ENCODE measurements at regions not wholly inside any gene's neighbourhood (a gene's known extent, or its start where the extent isn't known, plus 50 kb on each side); places are given as distances from the start of the nearest gene placed in this dataset.
A peak's percentile ranks its signal among the peaks of the same experiment; 100 is the strongest.

GRCh38 chr3:152516216-152516615, 247.5 kb downstream of the MBNL1 start:
- no peak for DNase-seq (ENCODE audit: low read depth)

DNA sequence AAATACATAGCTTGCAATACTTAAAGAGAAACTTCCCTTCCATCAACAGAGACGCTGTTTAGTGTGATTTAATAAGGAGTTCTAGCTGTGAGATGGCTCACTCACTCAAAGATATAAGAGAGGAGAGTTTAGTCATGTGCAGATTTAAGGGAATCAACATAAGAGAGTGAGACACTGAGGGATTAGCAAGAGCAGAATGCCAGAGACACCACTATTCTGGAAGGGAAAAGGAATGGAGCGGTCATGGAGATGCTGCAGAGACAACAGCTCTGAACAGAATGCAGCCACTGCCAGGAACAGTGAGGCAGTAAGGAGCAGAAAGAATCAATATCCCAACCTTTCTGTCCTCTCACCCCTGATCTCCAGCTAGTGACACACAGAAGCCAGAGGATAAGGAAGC, 248.8 kb downstream of the MBNL1 start:
- DNase-seq (ENCODE audit: low read depth), result no peak

GRCh38 chr3:152518346-152518745, 249.6 kb downstream of the MBNL1 start:
- DNase-seq (ENCODE audit: low read depth), result no peak

DNA sequence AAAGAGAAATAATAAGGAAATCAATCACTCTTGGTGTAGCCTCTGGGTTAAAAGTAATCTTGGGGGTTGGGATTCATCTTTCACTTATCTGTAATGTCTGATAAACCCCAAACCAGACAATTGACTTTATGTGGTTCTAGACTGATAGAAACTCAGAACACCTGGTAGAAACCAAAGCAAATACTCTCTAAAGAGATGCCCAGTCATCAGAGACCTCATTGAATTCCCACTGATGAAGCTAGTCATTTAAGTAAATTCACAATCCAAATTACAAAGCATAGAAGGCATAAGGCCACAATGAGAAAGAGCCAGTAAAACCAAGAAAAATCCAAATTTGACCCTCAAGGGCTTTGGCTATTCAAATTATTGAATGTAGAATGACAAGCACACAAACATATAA, 250.6 kb downstream of the MBNL1 start:
- DNase-seq (ENCODE audit: low read depth), result no peak

DNA sequence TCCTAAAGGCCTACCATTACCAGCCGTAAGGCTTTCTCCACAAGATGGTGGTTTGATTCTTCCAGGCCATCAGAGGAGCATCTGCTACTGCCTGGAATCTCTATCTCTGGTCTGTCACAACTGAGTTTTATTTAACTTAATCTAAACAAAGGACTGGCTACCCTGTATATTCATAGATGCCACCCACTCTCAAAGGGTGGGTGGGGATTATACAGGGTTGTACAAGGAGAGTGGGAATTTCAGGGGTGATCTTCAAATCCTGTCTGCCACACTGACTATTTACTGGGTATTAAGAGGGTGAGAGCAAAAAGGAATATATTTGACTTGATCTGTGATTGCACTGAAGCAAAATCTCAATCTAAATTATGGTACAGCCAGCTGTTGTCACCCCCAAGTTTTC, 253.3 kb downstream of the MBNL1 start:
- no peak for DNase-seq (ENCODE audit: low read depth)

- peak; percentile 14 for DNase-seq (ENCODE audit: low read depth)
Measured at GRCh38 chr3:152524198-152525140, 255.7 kb downstream of the MBNL1 start.

GRCh38 chr3:152531717-152532116, 263.0 kb downstream of the MBNL1 start:
- DNase-seq (ENCODE audit: low read depth), result no peak

DNA sequence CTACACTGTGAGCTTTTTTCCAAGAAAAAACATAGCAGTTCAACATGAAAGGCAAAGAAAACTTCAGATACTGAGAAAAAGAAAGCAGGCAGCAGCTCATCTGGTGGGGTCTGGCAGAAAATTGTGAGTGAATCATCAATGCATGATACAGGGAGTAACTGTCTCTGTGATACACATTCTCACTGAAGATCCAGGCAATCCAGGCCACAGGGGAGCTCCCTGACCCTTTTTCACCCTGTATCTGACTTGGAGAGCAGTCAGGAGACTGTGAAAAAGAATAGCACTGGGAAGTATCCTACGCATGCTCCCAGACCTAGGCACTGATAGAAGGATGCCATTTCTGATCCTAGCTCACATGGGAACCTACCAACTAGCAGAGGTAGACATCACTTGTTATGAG, 269.8 kb downstream of the MBNL1 start:
- DNase-seq (ENCODE audit: low read depth), result no peak

DNA sequence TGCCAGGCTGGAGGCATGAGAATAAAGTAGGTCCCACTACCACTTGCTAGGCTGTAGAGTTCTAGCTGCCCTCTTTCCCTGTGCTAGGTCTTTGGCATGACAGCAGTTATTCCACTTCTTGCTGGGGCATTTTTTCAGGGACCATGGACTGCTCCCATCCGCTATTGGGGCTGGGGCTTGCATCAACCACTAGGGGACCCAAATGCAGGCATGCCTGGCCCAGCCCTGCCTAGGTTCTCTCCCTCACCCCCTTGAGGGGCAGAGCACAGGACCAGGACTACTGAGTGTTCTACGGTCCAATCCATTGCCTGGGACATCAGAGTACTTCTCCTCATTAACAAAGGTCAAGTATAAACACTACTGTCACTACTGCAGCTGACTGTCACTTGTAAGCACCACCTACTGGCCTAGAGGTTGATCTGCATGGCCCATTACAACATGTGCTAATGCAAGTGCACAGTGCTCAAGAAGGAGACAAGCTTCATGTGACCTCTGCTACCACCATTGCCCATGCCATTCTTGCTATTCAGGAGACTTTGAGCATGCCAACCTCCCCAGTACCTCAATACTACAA, 270.5 kb downstream of the MBNL1 start:
- no peak for DNase-seq (ENCODE audit: low read depth)

DNA sequence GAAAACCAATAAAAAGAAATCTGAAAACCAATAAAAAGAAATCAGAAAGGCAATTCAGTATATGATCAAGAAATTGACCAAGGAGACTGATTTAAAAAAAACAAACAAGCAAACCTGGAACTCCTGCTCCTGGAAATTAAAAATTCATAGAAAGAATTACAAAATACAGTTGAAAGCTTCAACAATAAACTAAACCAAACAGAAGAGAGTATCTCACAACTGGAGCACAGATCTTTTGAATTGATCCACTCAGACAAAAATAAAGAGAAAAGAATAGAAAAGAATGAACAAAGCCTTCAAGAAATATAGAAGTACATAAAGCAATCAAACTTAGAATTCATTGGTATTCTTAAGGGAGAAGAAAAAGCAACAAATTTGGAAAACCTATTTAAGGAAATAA, 271.4 kb downstream of the MBNL1 start:
- no peak for DNase-seq (ENCODE audit: low read depth)

DNA sequence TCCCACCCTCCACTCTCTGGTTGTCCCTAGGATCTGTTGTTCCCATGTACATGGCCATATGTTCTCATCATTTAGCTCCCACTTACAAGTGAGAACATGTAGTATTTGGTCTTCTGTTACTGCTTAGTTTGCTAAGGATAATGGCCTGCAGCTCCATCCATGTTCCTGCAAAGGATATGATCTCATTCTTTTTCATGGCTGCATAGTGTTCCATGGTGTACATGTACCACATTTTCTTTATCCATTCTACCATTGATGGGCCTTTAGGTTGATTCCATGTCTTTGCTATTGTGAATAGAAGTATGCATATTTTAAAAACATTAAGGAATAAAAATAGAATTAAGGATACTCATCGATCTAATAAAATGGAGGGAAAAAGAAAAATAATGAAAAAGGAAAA, 278.4 kb downstream of the MBNL1 start:
- no peak for DNase-seq (ENCODE audit: low read depth)

DNA sequence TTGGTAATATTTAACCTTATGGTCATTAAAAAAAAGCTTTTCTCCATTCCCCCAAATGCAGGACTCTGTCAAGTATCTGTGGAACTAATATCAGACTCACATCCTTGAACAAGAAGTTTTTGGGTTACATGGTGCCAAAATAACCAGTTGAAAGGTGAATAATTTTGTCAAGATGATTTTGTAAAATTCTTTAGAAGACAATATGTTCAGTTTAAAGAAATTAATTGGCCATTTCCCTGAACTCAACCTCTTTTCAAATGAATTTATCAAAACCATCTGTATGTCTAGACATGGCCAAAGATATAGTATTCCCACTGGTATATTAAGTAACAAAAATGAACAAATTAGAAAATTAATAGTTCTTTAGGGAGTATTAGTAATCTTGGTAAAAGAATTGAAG, 280.5 kb downstream of the MBNL1 start:
- DNase-seq (ENCODE audit: low read depth), result no peak

GRCh38 chr3:152550284-152550683, 281.6 kb downstream of the MBNL1 start:
- no peak for DNase-seq (ENCODE audit: low read depth)

DNA sequence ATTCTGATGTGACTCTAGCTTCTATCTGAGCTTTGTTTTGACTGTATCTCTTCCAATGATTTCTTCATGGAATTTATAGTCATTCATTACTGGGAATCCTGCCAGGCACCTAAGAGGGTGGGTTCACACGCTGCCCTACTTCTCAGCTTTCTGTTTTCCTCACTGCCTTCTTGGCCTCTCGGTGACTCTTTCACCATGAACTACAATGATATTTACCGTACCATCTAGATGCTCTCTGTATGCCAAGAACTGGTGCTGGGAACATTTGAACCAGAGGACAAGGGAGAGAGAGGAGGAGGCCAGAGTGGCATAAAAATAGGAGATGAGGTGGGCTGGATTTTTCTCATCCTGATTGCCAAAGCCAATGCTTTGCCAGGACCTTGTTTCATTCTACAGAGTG, 280.0 kb upstream of the P2RY1 start:
- DNase-seq (ENCODE audit: low read depth), result no peak

- DNase-seq (ENCODE audit: low read depth), result no peak
Measured at GRCh38 chr3:152555666-152556291, 279.2 kb upstream of the P2RY1 start.

DNA sequence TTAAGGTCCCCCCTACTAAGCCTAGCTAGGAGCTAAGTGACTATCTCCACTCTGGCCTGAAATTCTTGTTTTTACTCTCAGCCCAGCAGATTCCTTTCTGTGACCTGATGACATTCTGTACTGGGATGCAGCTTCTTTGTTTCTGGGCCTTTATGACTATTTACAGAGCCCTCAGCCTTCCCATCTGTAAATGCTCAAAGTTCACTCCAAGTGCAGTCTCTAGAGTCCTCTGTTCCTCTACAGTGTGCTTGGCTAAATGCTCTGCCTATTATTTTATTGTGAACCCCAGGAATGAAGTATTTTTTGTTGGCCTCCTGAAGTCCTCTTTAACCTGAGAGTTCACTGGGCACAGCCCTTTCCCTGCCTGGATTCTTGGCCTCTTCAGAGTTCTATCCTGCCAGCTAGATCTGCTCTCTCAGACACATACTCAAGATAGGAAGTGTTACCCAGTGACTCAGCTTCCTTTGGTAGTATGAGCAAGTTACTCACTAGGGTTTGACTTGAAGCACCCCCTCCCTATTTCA, 278.1 kb upstream of the P2RY1 start:
- peak; percentile 39 for DNase-seq (ENCODE audit: low read depth)

- no peak for DNase-seq (ENCODE audit: low read depth)
Measured at GRCh38 chr3:152557302-152557999, 277.5 kb upstream of the P2RY1 start.

GRCh38 chr3:152558386-152558785, 276.5 kb upstream of the P2RY1 start:
- no peak for DNase-seq (ENCODE audit: low read depth)

- no peak for DNase-seq (ENCODE audit: low read depth)
Measured at GRCh38 chr3:152559246-152559645, 275.7 kb upstream of the P2RY1 start.

GRCh38 chr3:152564459-152564858, 270.5 kb upstream of the P2RY1 start:
- DNase-seq (ENCODE audit: low read depth), result no peak

DNA sequence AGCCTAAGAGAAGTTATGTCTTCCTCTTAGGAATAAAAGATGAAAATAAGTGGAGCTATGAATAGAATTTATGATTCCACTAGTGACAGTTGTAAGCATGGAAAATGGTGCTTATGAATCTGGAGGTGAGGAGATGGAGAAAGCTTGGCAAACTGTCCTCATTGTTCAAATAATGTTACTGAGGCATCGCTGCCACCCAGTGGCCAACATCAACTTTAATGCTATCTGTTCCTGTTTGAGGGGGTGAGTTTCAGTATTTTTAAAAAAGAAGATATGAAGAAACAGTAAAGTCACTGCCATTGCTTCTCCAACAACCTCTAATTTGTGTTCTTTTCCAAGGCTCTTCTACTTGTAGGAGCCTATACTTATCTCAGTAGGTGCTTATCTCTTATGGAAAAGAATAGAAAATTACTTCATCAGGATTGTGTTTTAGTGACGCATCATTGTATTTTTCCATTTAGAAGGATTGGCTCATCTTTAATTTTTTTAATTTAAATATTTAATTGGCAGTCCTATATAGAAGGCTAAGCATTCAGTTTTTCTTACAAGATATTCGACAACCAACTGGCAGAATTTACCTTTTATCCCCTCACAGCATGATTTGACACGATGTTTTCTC, 260.4 kb upstream of the P2RY1 start:
- DNase-seq (ENCODE audit: low read depth), result no peak

DNA sequence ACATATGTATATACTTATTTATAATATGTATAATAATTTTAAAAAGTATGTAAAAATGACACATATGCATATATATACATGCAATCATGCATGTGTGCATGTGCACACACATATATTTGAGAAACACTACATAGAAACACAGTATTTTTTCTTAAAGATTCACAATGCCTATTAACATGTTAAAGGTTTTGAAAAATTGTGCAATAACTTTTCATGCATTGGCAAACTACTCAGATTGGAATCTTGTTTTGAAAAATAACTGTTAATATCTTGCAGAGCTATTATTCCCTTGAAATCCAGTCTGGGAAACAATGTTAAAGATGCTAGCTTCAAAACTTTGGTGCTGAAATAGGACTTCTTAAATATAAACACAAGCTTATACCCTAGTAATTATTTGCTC, 256.2 kb upstream of the P2RY1 start:
- DNase-seq (ENCODE audit: low read depth), result no peak

Data from CMK (cell line).